GM21528 (cell line): ENCODE measurements at regions not wholly inside any gene's neighbourhood (a gene's known extent, or its start where the extent isn't known, plus 50 kb on each side); places are given as distances from the start of the nearest gene placed in this dataset.

Experiments used
- ATAC-seq: cut with Tn5 transposase; IDR thresholded peaks from one replicate; pipeline ENCODE4 v1.9.1; 2021; ENCODE audit warnings: mild to moderate bottlenecking, moderate library complexity; ENCODE audit not compliant: unreplicated experiment, low FRiP score

DNA sequence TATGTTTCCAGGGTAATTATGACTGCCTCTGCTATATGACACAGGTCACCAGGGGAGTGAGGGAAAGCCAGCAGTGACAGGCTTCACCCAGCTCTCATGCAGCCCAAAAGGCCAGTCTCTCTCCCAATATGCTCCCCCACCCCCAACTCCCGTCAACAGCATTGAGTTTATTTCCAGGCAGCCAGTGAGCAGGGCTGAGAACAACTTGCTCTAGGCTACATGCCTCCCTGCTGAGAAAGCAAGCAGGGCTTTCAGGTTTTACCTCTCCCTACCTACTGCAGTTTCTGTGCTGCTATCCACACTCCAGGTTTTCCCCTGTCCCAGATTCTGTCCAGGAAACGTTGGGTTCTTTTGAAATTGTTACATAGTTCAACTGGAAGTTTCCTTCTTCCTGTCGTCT lies 291.4 kb downstream of the PABPC4L start:
- ATAC-seq, result no peak

GRCh38 chr4:133903029-133903428 lies 298.6 kb downstream of the PABPC4L start:
- ATAC-seq, result no peak

GRCh38 chr4:133891011-133891410 lies 310.6 kb downstream of the PABPC4L start:
- ATAC-seq, result no peak

GRCh38 chr4:133887723-133888122 lies 313.9 kb downstream of the PABPC4L start:
- ATAC-seq, result no peak

- no peak for ATAC-seq
Observed at GRCh38 chr4:133869486-133869885, 332.1 kb downstream of the PABPC4L start.

DNA sequence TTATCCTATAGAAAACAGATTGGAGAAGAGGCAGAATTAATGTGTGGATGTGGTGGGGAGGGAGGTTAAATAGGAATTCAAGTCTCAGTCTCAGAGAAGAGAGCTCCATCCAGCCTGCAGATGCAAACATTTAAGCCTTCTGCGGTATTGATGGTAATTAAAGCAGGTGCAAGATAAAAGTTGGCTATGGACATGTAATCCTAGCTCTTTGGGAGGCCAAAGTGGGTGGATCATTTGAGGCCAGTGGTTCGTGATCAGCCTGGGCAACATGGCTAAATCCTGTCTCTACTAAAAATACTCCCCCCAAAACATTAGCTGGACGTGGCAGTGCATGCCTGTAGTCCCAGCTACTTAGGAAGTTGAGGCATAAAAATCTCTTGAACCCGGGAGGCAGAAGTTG lies 332.7 kb downstream of the PABPC4L start:
- ATAC-seq, result no peak

DNA sequence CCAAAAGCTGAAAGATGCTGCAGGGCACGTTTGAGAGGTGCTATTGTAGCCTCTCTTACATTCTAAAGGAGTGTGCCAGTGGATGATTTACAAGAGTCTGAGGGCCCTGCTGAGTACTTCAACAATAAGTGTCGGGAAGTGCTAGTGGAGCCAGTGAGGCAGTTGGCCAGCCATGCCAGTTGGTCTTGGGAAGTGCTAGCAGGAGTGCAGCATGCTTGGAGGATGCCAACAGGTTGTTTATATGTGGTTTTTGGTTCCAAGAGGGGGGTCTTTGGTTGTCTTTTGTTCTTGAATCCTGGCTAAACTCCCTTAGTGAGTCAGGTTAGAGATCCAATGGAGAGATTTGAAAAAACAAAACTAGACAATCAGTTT lies 335.3 kb downstream of the PABPC4L start:
- no peak for ATAC-seq

DNA sequence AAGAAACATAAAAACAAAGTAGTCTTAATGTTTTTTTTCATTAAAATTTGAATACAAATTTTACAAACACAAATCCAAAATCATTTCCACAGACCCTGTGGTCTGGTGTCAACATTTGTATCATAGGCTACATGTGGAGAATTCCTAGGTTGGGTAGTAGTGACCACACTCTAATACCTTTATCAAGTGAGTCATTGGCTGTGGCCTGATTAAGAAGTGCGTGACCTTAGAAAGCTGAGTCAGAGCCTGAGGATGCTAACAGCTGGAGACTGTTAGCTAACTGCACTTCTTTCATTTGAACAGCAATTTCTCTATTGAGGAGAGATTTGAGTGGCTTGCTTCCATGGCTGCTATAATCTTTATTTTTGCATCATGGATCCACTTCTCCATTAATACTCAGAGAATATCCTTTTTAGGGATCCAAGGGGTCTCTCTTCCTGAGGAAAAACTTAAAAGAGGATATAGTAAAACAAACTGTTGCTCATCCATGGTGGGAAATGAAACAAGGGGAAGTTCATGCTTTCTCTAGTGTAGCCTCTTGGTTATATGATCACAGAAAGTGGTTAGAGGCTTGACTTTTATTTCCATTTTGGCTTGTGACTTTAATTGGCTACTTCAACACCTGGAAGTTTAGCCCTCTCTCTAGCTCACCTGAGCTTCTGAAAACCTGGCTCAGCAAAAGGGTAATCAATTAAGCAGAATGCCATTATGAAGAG lies 335.8 kb downstream of the PABPC4L start:
- no peak for ATAC-seq

DNA sequence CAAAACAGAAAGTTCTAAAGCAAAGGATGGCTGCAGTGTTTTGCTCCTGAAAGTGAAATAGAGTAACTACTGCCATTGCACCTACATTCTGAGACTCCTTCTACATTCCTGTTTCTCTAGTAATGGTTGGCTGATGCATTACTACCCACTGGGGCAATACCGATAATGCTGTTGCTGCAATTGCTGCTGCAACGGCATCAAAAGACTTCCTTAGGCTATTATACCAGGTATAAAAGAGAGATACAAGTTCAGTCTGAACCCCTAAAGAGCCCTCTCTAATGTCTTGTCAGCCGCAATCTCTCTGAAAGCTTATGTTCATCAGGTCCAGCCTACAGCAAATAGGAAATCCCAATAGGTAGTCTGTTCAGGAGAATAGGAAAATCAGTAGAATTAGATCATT lies 338.4 kb downstream of the PABPC4L start:
- no peak for ATAC-seq

DNA sequence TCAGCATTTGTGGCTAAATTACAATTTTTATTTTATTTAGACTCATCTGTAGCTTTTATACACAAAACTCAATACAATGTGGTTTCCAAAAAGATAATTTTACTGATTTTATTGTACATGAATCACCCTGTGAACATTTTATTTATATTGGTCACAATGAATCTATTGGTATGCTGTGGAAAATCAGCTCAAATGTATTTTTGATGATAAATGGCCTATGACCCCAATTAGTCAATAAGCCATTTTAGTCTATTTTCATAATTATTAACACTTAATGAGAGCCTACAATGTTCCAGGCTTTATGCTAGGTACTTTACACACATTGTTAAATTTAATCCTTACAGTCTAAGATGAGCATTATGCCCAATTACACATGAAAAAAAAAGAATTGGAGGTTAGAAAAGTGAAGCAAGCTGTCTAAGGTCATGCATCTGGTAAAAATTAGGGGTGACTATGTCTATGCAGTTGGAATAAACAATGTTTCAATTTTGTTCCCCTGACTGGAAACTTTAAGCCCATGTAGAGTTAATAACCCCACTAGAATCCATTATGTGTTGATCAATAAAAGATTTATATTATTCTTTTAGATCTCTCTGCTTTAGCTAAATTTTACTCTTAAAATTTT lies 344.7 kb downstream of the PABPC4L start:
- ATAC-seq, result no peak

DNA sequence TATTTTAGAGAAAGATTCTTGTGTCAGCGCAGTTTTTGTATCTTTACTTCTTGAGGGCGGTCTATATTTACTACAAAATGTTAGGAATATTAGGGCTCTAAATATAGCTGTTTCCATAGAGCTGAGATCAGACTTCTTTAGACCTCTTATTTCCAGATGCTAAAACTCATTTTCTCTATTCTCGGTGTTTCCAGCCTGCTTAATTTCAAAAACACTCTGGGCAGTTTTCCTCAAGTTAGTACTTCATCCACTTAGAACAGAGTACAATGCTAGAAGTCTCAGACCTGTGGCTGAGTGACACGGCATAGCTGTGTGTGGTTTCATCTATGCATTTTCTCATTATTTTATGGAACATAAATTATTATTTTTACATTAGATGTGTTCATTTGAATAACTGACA lies 346.6 kb downstream of the PABPC4L start:
- no peak for ATAC-seq

DNA sequence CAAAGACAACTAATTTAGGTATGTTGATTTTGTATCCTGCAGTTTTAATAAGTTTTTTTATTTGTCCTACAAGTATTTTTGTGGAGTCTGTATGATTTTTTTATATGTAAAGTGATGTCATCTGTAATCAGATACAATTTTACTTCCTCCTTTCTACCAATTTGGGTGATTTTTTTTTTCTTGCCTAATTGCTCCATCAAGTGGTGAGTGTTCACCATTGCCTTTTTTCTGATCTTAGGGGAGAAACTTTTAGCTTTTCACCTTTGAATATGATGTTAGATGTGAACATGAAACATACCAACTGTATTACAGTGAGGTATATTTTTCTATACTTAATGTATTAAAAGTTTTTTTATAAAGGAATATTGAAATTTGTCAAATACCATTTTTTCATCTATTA lies 362.3 kb downstream of the PABPC4L start:
- ATAC-seq, result no peak

GRCh38 chr4:133823177-133823576 lies 378.4 kb downstream of the PABPC4L start:
- ATAC-seq, result no peak

DNA sequence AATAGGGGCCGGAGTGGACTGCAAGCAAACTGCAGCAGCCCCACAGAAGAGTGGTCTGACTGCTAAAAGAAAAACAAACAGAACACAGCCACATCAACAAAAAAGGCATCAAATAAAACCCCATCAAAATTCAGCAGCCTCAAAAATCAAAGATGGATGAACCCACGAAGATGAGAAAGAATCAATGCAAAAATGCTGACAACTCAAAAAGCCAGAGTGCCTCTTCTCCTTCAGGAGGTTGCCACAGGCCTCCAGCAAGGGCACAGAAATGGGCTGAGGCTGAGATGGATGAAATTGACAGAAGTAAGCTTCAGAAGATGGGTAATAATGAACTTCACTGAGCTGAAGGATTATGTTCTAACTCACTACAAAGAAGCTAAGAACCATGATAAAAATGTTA lies 388.6 kb downstream of the PABPC4L start:
- no peak for ATAC-seq

DNA sequence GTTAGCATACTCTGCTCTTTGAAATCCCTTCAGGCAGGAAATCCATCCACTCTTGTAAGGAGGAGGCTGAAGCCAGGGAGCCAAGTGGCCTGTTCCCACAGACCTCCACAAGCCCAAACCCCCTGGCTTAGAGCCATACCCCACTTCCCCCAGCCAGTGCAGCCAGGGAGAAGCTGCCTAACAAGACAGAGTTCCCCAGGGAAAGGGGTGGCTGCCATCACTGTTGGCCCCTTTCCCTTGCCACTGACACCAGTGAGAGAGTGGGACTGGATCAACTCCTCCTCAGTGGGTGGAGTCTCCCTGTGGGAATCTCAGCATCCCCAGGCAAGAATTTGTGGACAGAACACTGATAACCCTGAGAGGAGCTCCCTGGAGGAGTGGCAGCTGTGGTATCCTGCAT lies 389.4 kb downstream of the PABPC4L start:
- ATAC-seq, result no peak

DNA sequence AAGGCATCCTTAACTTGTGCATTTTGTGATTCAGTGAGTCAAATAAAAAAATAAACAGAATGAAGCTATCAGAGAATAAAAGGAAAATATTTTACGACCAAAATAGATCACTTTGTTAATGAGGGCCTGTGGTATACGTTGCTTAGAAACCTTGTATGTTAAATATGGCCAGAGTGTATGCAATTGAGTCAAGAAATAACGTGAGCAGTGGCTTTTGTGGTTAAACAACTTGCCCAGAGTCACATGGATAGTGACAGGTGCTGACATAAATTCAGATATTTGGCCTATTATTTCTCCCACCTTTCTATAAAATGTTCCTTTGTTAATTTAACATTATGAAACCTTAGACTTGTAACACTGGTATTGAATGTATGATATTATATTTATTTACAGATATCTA lies 393.4 kb downstream of the PABPC4L start:
- no peak for ATAC-seq

DNA sequence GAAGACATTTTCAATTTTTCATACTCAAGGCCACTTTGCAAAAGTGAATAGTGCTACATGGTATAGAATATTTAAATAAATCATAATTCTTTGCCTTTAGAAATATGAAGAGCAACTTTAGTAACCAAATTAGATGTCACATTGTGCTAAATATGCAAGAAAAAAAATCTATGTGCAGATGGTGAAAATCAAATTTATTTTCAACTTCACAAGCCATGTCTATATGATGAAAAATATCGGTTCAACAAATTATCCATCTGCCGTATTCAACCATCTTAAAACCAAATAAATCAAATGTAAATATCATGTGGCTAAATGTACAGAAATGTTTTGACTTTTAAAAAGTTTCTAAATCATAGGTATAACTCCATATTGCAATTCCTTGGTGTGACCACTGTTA lies 398.2 kb downstream of the PABPC4L start:
- ATAC-seq, result no peak

- no peak for ATAC-seq
Observed at GRCh38 chr4:133802359-133803140, 399.0 kb downstream of the PABPC4L start.

GRCh38 chr4:133801883-133802282 lies 399.7 kb downstream of the PABPC4L start:
- ATAC-seq, result no peak

- ATAC-seq, result no peak
Observed at GRCh38 chr4:133800966-133801365, 400.6 kb downstream of the PABPC4L start.

DNA sequence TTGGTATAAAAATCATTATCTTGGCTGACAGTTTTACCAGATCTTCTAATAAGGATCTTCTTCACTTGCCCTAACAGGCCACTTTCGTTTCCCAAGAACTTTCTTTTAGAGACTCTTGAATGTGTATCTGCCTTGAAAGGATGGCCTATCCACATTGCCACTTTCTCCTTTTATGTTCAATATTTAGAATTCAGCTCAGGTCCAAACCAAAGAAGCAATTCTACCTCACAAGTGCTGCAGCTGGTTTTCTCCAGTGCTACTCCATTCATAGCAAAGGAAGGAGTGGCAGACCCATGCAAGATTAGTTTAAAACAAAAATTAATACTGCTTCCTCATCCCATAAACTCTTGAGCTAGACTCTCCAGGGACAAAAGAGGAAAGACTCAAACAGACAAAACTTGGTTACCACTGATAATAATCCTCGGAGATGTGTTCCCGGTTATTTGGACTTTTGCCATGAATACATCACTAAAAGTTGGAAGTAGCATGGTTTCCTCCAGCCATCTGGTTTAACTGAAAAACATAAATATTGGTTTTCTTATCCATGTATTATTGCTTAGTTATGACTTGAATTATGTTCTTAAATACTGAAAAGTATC lies 401.8 kb downstream of the PABPC4L start:
- no peak for ATAC-seq
